AG09319 (cell line): ENCODE measurements at regions not wholly inside any gene's neighbourhood (a gene's known extent, or its start where the extent isn't known, plus 50 kb on each side); places are given as distances from the start of the nearest gene placed in this dataset.

Experiments used
- DNase-seq: peaks from one replicate; pipeline ENCODE4 v3.0.0-alpha.2; 2010; ENCODE audit warnings: low read depth; ENCODE audit errors: extremely low read depth
- CTCF ChIP-seq: IDR thresholded peaks from 2 replicates; pipeline ENCODE4 v1.5.1; 2011; ENCODE audit warnings: low read depth, mild to moderate bottlenecking, inconsistent platforms, low read length, moderate library complexity

- TF ChIP-seq CTCF: no peak
Measured at GRCh38 chr12:84745127-84745526, 167.5 kb downstream of the SLC6A15 start.

GRCh38 chr12:84741692-84742091, 170.9 kb downstream of the SLC6A15 start:
- DNase-seq: no peak
- no peak for TF ChIP-seq CTCF

More at GRCh38 chr12:84745127-84745526, 167.5 kb downstream of the SLC6A15 start:
- no peak for DNase-seq

- no peak for DNase-seq
- no peak for TF ChIP-seq CTCF
Measured at GRCh38 chr12:84741031-84741430, 171.6 kb downstream of the SLC6A15 start.

GRCh38 chr12:84740602-84741001, 172.0 kb downstream of the SLC6A15 start:
- no peak for DNase-seq
- no peak for TF ChIP-seq CTCF

- no peak for TF ChIP-seq CTCF
- DNase-seq: no peak
Measured at GRCh38 chr12:84738481-84738972, 174.1 kb downstream of the SLC6A15 start.

GRCh38 chr12:84732828-84733340, 179.7 kb downstream of the SLC6A15 start:
- no peak for TF ChIP-seq CTCF
- DNase-seq: no peak

- no peak for TF ChIP-seq CTCF
- DNase-seq: no peak
Measured at GRCh38 chr12:84730561-84731162, 181.9 kb downstream of the SLC6A15 start.
